ENCODE measurements at regions not wholly inside any gene's neighbourhood (a gene's known extent, or its start where the extent isn't known, plus 50 kb on each side); places are given as distances from the start of the nearest gene placed in this dataset.
A peak's percentile ranks its signal among the peaks of the same experiment; 100 is the strongest.

DNA sequence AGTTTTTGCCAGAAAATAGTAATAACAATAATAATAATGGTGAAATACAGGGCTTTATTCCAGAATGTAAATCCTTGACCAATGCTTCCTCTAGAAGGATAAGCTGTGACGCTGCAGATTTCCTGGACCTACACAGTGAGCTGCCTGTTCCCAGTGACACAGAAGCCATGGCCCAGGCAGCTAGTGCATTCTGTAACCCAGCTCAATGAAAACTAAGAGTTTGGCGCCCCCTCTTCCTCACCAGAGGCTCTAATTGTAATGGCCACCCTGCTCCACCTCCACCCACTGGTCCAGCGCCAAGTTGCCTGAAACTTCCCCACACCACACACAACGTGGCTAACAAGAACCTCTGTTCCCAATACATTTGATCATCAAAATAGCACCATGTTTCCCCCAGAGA, 248.1 kb downstream of the CETN3 start:
- peak in 1 of 2 donors; percentile 19 for DNase-seq (ENCODE audit: low spot score in 2 of 2)
- H3K4me3 ChIP-seq (ENCODE audit: low read depth, poor library complexity, severe bottlenecking), result no peak overlapping the region
- intact Hi-C loops (cut with DNase I; ENCODE audit: low total_unique reads), result no loop called here
- WGBS, 2 donors, result 50 to 55% methylated on average over 4 of the region's 4 CpGs
- TF ChIP-seq POLR2A (IDR thresholded peaks at IDR 0.05), result no peak
- TF ChIP-seq, protein P1, sequence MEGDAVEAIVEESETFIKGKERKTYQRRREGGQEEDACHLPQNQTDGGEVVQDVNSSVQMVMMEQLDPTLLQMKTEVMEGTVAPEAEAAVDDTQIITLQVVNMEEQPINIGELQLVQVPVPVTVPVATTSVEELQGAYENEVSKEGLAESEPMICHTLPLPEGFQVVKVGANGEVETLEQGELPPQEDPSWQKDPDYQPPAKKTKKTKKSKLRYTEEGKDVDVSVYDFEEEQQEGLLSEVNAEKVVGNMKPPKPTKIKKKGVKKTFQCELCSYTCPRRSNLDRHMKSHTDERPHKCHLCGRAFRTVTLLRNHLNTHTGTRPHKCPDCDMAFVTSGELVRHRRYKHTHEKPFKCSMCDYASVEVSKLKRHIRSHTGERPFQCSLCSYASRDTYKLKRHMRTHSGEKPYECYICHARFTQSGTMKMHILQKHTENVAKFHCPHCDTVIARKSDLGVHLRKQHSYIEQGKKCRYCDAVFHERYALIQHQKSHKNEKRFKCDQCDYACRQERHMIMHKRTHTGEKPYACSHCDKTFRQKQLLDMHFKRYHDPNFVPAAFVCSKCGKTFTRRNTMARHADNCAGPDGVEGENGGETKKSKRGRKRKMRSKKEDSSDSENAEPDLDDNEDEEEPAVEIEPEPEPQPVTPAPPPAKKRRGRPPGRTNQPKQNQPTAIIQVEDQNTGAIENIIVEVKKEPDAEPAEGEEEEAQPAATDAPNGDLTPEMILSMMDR (IDR thresholded peaks at IDR 0.05), result no peak

DNA sequence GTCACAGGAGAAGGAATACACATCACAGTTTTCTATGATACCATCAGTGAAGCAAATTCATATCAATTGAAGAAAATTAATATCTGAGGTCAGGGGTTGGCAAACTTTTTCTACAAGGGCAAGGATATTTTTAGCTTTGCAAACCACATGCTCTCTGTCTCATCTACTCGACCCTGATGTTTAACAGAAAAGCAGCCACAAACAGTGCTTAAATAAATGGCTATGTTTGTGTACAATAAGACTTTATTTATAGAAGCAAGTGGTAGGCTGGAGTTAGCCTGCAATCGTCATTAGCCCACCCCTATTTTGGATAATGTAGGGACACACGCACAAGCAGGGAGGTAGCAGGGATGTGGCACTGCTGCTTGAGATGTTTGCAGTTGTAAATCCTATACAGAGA, 251.4 kb downstream of the CETN3 start:
- WGBS, 2 donors, result 66% methylated on average over 3 of the region's 3 CpGs
- TF ChIP-seq, protein P1 (IDR thresholded peaks at IDR 0.05), result no peak
- TF ChIP-seq POLR2A (IDR thresholded peaks at IDR 0.05), result no peak

DNA sequence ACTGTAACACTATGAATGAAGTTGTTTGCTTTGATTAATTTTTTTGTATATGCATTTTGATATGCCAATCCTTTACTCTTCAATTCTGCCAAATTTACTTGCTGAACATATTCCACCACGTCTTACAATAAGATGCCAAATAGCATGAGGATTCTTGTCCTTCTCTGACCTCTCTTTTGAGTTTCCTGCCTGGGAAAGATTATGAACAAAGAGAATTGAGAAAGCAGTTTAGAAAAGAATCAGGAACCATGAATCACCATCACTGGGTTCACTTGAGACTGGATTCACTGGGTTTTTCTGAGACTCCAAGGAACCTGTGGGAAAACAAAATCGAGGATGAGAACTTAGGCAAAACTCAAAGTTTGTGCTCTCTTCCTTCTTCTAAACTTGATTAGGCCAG, 256.5 kb downstream of the CETN3 start:
- DNase-seq (ENCODE audit: low spot score in 2 of 2), result no peak
- H3K4me3 ChIP-seq (ENCODE audit: low read depth, poor library complexity, severe bottlenecking), result no peak overlapping the region
- 59 to 62% methylated on average over 2 of the region's 2 CpGs for WGBS, 2 donors
- intact Hi-C loops (cut with DNase I; ENCODE audit: low total_unique reads), result no loop called here
- no peak for TF ChIP-seq POLR2A (IDR thresholded peaks at IDR 0.05)
- TF ChIP-seq, protein P1 (IDR thresholded peaks at IDR 0.05), result no peak

More for the DNA sequence above, 251.4 kb downstream of the CETN3 start:
- H3K4me3 ChIP-seq (ENCODE audit: low read depth, poor library complexity, severe bottlenecking), result no peak overlapping the region
- no peak for DNase-seq (ENCODE audit: low spot score in 2 of 2)
- intact Hi-C loops (cut with DNase I; ENCODE audit: low total_unique reads), result no loop called here

DNA sequence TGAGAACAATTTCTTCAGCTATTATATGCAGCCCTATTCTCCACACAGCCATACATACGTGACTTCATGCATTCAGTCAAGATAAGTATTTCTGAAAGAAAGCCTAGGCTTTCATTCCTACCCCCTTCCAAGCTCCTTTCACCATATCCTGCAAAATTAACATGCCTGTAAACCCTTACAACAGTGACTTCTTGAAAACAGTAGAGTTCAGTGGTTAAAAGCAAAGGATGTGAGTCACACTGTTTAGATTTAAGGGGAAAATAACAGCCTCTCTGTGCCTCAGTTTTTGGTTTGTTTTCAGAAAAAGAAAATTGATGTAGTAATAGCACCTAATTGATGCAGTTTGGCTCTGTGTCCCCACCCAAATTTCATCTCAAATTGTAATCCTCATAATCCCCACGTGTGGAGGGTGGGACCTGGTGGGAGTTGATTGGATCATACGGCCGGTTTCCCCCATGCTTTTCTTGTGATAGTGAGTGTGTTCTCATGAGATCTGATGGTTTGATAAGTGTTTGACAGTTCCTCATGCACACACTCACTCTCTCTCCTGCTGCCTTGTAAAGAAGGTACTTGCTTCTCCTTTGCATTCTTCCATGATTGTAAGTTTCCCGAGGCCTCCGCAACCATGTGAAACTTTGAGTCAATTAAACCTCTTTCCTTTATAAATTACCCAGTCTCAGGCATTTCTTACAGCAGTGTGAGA, 264.8 kb downstream of the CETN3 start:
- 87 to 89% methylated on average over 6 of the region's 6 CpGs for WGBS, 2 donors
- no peak overlapping the region for H3K4me3 ChIP-seq (ENCODE audit: low read depth, poor library complexity, severe bottlenecking)
- intact Hi-C loops (cut with DNase I; ENCODE audit: low total_unique reads), result no loop called here
- DNase-seq (ENCODE audit: low spot score in 2 of 2), result no peak
- TF ChIP-seq POLR2A (IDR thresholded peaks at IDR 0.05), result no peak
- TF ChIP-seq, protein P1 (IDR thresholded peaks at IDR 0.05), result no peak

DNA sequence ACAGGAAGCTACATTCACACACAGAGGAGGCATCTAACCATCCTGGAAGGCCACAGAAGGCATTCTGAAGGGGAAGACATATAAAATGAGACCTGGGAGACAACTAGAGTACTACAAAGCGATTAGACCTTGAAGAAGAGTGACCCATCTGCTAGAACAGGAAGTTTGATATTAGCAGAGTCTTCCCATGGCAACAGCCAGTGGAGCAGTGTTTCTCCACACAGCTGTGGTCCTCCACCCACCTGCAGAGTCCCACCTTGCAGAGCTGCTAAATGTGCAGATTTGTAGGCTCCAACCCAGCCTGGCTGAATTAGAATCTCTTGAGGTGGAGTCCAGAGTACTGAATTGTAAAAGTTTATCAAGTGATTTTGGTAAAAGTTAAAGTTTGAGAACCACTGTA, 267.0 kb downstream of the CETN3 start:
- TF ChIP-seq, protein P1 (IDR thresholded peaks at IDR 0.05), result no peak
- TF ChIP-seq POLR2A (IDR thresholded peaks at IDR 0.05), result no peak
- no peak overlapping the region for H3K4me3 ChIP-seq (ENCODE audit: low read depth, poor library complexity, severe bottlenecking)
- no peak for DNase-seq (ENCODE audit: low spot score in 2 of 2)
- intact Hi-C loops (cut with DNase I; ENCODE audit: low total_unique reads), result no loop called here
- 83 to 88% methylated on average over 1 of the region's 1 CpG for WGBS, 2 donors

DNA sequence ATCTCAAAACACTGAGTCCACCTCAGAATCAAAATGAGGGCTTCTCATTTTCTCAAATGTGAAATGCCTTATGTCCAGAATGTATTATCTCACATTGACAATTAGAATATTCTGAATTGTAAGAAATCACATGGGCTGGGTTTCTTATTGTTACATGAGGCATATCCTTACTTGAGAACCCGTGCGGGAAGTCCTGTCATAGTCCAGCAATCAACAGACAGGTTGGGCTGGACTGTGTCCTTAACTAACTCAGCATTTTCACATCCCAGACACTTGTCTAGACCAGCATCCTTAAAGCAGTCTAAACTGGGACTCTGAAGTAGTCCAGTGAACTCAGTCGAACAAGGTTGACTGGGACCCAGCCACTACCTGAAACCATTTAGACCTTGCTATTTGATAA, 267.6 kb downstream of the CETN3 start:
- no peak for DNase-seq (ENCODE audit: low spot score in 2 of 2)
- intact Hi-C loops (cut with DNase I; ENCODE audit: low total_unique reads), result no loop called here
- 89 to 96% methylated on average over 3 of the region's 3 CpGs for WGBS, 2 donors

More for the DNA sequence above, 267.6 kb downstream of the CETN3 start:
- TF ChIP-seq POLR2A (IDR thresholded peaks at IDR 0.05), result no peak
- TF ChIP-seq, protein P1 (IDR thresholded peaks at IDR 0.05), result no peak
- H3K4me3 ChIP-seq (ENCODE audit: low read depth, poor library complexity, severe bottlenecking), result no peak overlapping the region
